SHP77 treated with DMSO at 0.1 percent for 48 hours (cell line): ENCODE measurements at regions not wholly inside any gene's neighbourhood (a gene's known extent, or its start where the extent isn't known, plus 50 kb on each side); places are given as distances from the start of the nearest gene placed in this dataset.

ENCODE experiments used
- DNase-seq: peaks from one replicate; lab custom pipeline; 2025; lab: John Stamatoyannopoulos, UW

DNA sequence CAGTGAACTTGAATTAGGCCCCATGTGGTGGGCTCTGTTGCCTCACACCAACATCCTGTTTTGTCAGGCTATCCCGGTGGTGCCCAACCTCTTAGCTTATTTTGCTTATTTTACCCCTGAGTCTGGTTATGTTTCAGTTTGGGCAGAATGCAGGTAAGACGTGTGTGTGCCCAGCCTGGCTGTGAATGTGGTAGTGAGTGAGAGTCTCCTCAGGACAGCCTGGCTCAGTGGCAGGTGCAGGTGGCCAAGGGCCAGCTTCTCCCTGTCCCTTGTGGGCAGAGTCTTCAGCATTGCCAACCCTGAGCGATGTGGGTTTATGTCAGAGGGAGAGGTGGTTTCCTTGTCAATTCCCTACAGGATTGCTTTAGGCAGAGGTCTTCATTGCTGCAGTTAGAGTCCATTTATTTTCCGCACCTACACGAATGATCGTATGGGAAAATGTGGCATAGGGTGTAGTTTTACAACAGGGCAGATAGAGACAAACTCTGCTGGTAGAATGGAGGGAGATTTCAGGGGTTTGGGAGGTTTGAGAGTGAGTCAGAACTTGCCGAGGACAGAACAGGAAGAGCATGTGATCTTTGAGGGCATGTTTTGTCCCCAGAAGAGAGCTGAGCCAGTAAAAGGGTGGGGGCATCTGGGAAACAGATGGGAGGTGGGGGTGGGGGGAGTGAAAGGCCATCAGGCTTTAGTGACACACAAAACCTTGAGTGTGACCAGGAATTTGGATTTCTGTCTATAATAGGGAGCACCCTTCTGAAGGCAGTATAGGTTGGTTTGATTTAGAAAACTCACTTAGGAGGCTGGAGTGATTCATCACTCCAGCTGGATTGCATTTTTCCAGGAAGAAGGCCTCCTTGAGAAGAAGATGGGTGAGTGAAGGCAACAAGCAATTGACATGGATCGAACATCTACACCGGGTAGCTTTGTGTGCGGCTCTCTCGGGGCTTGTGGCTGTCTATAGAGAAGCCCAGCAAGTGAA is 156.2 kb upstream of the CELF4 start:
- DNase-seq: no peak

- DNase-seq: no peak
Measured at GRCh38 chr18:37720663-37721062, 155.1 kb upstream of the CELF4 start.

DNA sequence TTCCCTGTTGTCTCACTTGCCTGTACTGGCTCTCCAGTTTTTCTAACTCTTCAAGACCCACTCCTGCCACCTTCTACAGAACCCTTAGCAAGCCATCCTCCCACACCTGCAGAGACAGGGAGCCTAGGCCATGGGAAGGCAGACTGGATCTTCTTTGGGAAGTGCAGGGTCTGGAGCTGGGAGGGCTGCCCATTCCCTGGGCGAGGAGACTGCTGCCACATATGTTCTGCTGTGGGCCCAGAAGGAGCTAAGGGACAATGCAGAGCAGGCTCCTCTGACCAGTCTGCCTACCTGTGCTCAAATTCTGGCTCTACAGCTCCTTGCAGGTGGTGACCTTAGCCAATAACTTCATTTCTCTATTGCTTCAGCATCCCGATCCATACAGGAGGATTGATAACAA is 152.1 kb upstream of the CELF4 start:
- no peak for DNase-seq

GRCh38 chr18:37717098-37717497 is 151.5 kb upstream of the CELF4 start:
- no peak for DNase-seq

GRCh38 chr18:37716106-37716735 is 150.6 kb upstream of the CELF4 start:
- DNase-seq: no peak

- no peak for DNase-seq
Measured at GRCh38 chr18:37714691-37715090, 149.1 kb upstream of the CELF4 start.

- no peak for DNase-seq
Measured at GRCh38 chr18:37712776-37713175, 147.2 kb upstream of the CELF4 start.

GRCh38 chr18:37711766-37712505 is 146.3 kb upstream of the CELF4 start:
- DNase-seq: no peak

- no peak for DNase-seq
Measured at GRCh38 chr18:37710726-37711125, 145.1 kb upstream of the CELF4 start.

DNA sequence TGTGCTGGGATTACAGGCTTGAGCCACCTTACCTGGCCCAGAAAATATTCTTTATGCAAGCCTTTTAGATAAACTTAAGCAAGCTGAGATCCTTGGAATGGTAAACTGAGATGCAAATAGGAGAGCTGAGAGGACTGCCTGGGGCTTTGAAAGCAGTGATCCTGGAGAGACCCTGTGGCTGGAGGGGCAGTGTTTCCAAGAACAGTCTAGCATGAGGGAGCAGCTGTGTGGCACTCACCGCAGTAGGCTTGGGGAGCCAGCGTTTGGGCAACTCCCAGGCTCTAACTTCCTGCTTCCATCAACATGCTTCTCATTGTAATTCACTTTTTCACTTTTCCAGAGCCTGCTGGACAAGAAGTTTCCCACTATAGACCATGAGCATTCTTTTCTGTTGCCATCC is 144.1 kb upstream of the CELF4 start:
- DNase-seq: no peak

DNA sequence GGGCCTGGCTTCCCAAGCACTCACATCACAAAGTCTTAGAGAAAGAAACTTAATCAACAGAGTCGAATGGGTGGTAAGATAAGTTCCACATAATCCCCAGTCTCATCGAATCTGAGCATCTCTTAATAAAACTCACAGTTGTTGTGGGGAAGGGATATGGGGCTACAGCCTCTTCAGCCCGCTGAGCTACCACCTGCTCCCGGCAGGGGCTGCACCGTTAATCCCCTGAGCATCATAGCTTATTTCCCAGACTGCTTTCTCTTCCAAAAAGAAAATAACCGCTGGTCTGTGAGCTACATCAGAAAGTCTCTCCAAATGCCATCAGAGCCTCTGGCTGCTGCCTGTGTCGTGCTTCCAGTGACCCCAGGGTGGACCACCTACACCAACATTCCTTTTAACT is 139.4 kb upstream of the CELF4 start:
- DNase-seq: no peak

DNA sequence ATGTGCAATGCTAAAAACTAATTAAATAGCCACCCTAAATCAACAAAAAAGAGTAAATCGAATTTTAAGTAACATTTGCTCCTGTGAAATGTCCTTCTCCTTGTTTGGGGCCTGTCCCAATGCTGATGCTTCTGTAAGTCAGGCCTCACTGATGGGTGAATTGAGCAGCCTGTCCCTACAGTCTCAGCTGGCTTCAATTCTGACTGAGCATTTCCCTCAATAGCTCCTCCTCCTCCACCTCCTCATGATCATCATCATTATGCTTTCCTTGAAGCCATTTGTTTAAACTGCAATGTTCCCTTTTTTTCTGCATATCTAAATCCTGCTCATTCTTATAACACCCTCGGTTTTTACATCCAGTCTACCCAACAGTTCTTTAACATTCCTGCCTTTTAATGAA is 137.2 kb upstream of the CELF4 start:
- no peak for DNase-seq

- DNase-seq: no peak
Measured at GRCh38 chr18:37701967-37702366, 136.4 kb upstream of the CELF4 start.

DNA sequence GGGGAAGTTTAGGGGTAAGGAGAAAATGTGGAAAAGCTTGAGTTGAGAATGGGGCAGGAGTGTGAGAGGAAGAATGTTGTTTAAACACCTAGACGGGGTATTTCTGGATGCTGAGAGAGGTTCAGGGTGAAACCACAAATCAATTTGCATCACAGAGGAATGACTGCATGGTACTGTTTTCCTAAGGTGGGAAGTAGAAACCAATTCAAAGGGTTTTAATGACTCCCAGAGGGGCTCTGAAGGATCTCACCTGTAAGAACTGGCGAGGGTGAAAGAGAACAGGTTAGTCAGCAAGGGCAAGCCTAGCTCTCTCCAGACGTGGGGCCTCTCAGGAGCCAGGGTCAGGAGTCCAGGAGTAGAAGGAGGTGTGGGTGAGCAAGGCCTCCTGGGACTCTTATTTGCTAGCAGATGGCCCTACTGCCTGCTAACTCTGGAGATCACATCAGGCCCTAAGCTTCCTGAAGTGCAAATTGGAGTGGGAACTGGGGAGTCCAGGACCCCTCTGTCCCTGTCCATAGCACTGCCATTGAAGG is 133.0 kb upstream of the CELF4 start:
- DNase-seq: no peak

GRCh38 chr18:37694516-37694915 is 128.9 kb upstream of the CELF4 start:
- no peak for DNase-seq

DNA sequence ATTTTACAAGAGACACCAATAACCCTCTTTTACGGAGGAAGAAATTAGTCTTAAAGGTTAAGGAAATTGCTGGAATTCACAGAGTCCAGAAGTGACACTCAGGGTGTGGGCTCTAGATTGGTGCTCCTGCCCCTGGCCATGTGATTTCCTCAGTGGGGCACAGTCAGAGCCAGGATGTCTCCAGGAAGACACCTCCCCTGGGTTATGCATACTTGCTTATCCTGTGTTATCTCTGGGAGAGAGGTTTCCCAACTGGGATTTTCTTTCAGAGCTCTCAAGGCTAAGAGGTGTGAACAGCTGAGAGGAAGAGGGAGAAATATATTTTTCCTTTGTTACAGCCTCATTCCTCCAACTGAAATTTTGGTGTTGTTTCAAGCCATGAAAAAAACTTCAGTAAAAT is 125.6 kb upstream of the CELF4 start:
- DNase-seq: no peak

DNA sequence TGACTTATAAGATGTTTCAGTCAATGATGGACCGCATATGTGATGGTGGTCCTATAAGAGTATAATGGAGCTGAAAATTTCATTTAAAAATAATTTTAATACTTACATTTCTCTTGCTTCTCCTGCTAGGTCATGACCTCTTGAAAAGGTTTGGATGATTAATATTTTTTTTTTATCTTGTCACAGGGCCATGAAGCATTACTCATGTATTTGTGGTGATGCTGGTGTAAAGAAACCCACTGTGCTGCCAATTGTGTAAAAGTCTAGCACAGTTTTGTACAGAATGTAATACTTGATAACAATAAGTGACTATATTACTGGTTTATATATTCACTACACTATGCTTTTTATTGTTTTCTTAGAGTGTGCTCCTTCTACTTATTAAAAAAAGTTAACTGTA is 124.2 kb upstream of the CELF4 start:
- no peak for DNase-seq

- DNase-seq: no peak
Measured at GRCh38 chr18:37684590-37684989, 119.0 kb upstream of the CELF4 start.

DNA sequence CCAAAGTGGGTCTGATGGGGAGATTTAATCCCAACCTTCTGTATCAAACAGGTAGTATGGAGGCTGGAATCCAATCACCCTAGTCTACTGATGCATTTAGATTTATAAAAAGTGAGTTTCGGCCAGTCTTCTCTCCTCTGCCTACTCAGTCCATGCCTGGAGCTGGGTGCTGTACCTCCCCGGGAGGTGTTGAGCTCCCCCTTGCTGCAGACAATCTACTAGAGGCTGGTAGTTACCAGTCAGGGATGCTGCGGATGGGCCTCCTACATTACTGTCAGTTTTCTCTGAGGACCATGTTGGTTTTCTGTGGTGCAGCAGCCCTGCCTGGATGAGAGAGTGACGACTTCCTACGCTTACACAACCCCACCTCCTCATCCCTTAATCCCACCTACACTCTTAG is 118.6 kb upstream of the CELF4 start:
- DNase-seq: no peak

GRCh38 chr18:37680911-37681310 is 115.3 kb upstream of the CELF4 start:
- DNase-seq: no peak

GRCh38 chr18:37676276-37676675 is 110.7 kb upstream of the CELF4 start:
- no peak for DNase-seq

- no peak for DNase-seq
Measured at GRCh38 chr18:37675699-37676098, 110.1 kb upstream of the CELF4 start.

DNA sequence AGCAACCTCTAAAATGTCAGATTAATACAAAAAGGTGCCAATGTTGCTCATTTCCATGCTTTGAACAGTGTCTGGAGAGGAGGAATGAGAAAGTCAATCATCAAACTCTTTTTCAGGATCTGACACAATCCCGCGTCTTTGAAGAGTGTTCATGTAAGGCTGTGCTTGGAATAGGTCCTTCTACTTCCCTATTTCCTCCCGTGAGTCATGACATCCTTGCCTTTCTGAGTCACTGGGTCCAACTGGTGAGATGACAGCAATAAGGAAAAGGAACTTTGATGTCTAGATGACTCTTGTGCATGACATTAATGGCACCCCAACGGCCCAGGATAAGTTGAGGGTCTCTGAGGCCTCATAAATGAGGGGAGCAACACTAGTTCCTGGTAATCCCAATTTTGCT is 109.0 kb upstream of the CELF4 start:
- no peak for DNase-seq
